ENCODE measurements at regions not wholly inside any gene's neighbourhood (a gene's known extent, or its start where the extent isn't known, plus 50 kb on each side); places are given as distances from the start of the nearest gene placed in this dataset.
"Not testable (repeated sequence)": the region's sequence is repeated elsewhere in the genome, so short reads cannot be mapped to it uniquely, and the experiment has no call there.

GRCh38 chr7:94706996-94707740 lies 51.2 kb upstream of the SGCE start:
- DNase-seq: no peak

- DNase-seq: no peak
Measured at GRCh38 chr7:94710256-94710655, 54.3 kb upstream of the SGCE start.

GRCh38 chr7:94722360-94722759 lies 66.4 kb upstream of the SGCE start:
- not testable (repeated sequence) for DNase-seq

- DNase-seq: not testable (repeated sequence)
Measured at GRCh38 chr7:94728893-94729292, 73.0 kb upstream of the SGCE start.

GRCh38 chr7:94738071-94738470 lies 82.1 kb upstream of the SGCE start:
- DNase-seq: no peak

- peak; percentile 3 for DNase-seq
Measured at GRCh38 chr7:94739180-94739579, 83.2 kb upstream of the SGCE start.

GRCh38 chr7:94740509-94740908 lies 84.6 kb upstream of the SGCE start:
- no peak for DNase-seq

GRCh38 chr7:94741179-94741578 lies 85.2 kb upstream of the SGCE start:
- DNase-seq: no peak

GRCh38 chr7:94748376-94748775 lies 92.4 kb upstream of the SGCE start:
- no peak for DNase-seq

- DNase-seq: peak; percentile 41
Measured at GRCh38 chr7:94760446-94761100, 104.6 kb upstream of the SGCE start.

- no peak for DNase-seq
Measured at GRCh38 chr7:94761451-94761850, 105.5 kb upstream of the SGCE start.

GRCh38 chr7:94763268-94763667 lies 107.3 kb upstream of the SGCE start:
- peak; percentile 93 for DNase-seq

GRCh38 chr7:94769724-94770123 lies 113.8 kb upstream of the SGCE start:
- no peak for DNase-seq

GRCh38 chr7:94778711-94779459 lies 123.0 kb upstream of the SGCE start:
- DNase-seq: no peak

GRCh38 chr7:94779861-94780260 lies 123.9 kb upstream of the SGCE start:
- DNase-seq: no peak

GRCh38 chr7:94781236-94781635 lies 125.3 kb upstream of the SGCE start:
- no peak for DNase-seq

- no peak for DNase-seq
Measured at GRCh38 chr7:94782777-94783176, 124.6 kb upstream of the PPP1R9A start.

GRCh38 chr7:94787285-94787684 lies 120.1 kb upstream of the PPP1R9A start:
- no peak for DNase-seq

- not testable (repeated sequence) for DNase-seq
Measured at GRCh38 chr7:94788378-94788777, 119.0 kb upstream of the PPP1R9A start.

- no peak for DNase-seq
Measured at GRCh38 chr7:94792241-94792640, 115.2 kb upstream of the PPP1R9A start.

- not testable (repeated sequence) for DNase-seq
Measured at GRCh38 chr7:94797404-94797803, 110.0 kb upstream of the PPP1R9A start.

- no peak for DNase-seq
Measured at GRCh38 chr7:94803821-94804220, 103.6 kb upstream of the PPP1R9A start.

- not testable (repeated sequence) for DNase-seq
Measured at GRCh38 chr7:94808673-94809072, 98.7 kb upstream of the PPP1R9A start.
